A549 (cell line): ENCODE measurements at regions not wholly inside any gene's neighbourhood (a gene's known extent, or its start where the extent isn't known, plus 50 kb on each side); places are given as distances from the start of the nearest gene placed in this dataset.

ENCODE experiments used
- CBX2 ChIP-seq: fragments of 200-600 bp; sonication (generic); IDR thresholded peaks from 2 replicates; pipeline ENCODE4 v1.6.1; 2016; ENCODE audit warnings: low read depth, mild to moderate bottlenecking, borderline replicate concordance
- CHD2 ChIP-seq: fragments of 150-350 bp; IDR thresholded peaks from 2 replicates; pipeline ENCODE4 v1.6.1; 2014; ENCODE audit warnings: low read length; ENCODE audit not compliant: partially characterized antibody
- CTCF ChIP-seq: fragments of >200 bp; sonication (Bioruptor Twin); formaldehyde crosslinking; IDR thresholded peaks from 3 replicates; pipeline ENCODE4 v1.5.1; 2016
- GATA3 ChIP-seq: IDR thresholded peaks from 2 replicates; pipeline ENCODE4 v1.6.1; 2012; ENCODE audit warnings: borderline replicate concordance
- HOXA7 ChIP-seq: fragments of 250-450 bp; sonication (Bioruptor Pico); IDR thresholded peaks from 2 replicates; pipeline ENCODE4 v1.5.0; 2020; ENCODE audit warnings: mild to moderate bottlenecking, moderate library complexity
- HOXB13 ChIP-seq: fragments of 250-450 bp; sonication (Bioruptor Pico); IDR thresholded peaks from 2 replicates; pipeline ENCODE4 v1.5.0; 2020; ENCODE audit warnings: low read depth, mild to moderate bottlenecking, moderate library complexity
- MAX ChIP-seq: IDR thresholded peaks from 2 replicates; pipeline ENCODE4 v1.6.1; 2012
- MYC ChIP-seq: IDR thresholded peaks from 2 replicates; pipeline ENCODE4 v1.6.1; 2012; ENCODE audit warnings: mild to moderate bottlenecking, inconsistent platforms, low read length, improper control_type of control experiment, borderline replicate concordance
- PHF8 ChIP-seq: fragments of 200-600 bp; sonication (generic); IDR thresholded peaks from 2 replicates; pipeline ENCODE4 v1.6.1; 2016; ENCODE audit warnings: low read depth, mild to moderate bottlenecking, antibody characterized with exemption, moderate library complexity, borderline replicate concordance
- POLR2A ChIP-seq: IDR thresholded peaks from 2 replicates; pipeline ENCODE4 v1.6.1; 2012; ENCODE audit warnings: mild to moderate bottlenecking, low read length
- REST ChIP-seq: fragments of 200-600 bp; sonication (generic); IDR thresholded peaks from 2 replicates; pipeline ENCODE4 v1.6.1; 2016; ENCODE audit warnings: antibody characterized with exemption, mild to moderate bottlenecking, moderate library complexity
- USF2 ChIP-seq: fragments of 450-650 bp; IDR thresholded peaks from 2 replicates; pipeline ENCODE4 v1.6.1; 2014; ENCODE audit warnings: antibody characterized with exemption

- no peak for TF ChIP-seq CTCF
- no peak for TF ChIP-seq PHF8
- TF ChIP-seq GATA3, result no peak
- TF ChIP-seq CHD2, result no peak
- TF ChIP-seq HOXA7 (CRISPR knock-in tag), result no peak
- TF ChIP-seq CBX2, result no peak
- TF ChIP-seq HOXB13 (CRISPR knock-in tag), result no peak
- TF ChIP-seq MAX, result no peak
- TF ChIP-seq REST, result no peak
- TF ChIP-seq POLR2A, result no peak
- TF ChIP-seq MYC, result no peak
- TF ChIP-seq USF2, result no peak
Measured at GRCh38 chr2:238964544-238965067, 116.7 kb downstream of the TWIST2 start.
